Gastrocnemius medialis (tissue), 4 donors: ENCODE measurements at regions not wholly inside any gene's neighbourhood (a gene's known extent, or its start where the extent isn't known, plus 50 kb on each side); places are given as distances from the start of the nearest gene placed in this dataset.

Experiments
- POLR2A ChIP-seq, 2 donors: fragments of 450-650 bp; IDR thresholded peaks; one replicate each; pipeline ENCODE4 v1.6.1; 2017; ENCODE audit warnings: antibody characterized with exemption in 2 of 2, mild to moderate bottlenecking in 2 of 2, moderate library complexity in 2 of 2
- TF ChIP-seq, protein P1 (sequence below), 5 experiments: fragments of 450-650 bp in 3 of 5; fragments of 200-600 bp in 2 of 5; sonication (generic) in 2 of 5; IDR thresholded peaks in 4 of 5; conservative IDR thresholded peaks in 1 of 5; 1 replicate in 4 of 5; 2 replicates in 1 of 5; pipeline ENCODE4 v1.5.1; 2016 to 2019; ENCODE audit warnings: antibody characterized with exemption in 5 of 5, mild to moderate bottlenecking in 3 of 5, moderate library complexity in 3 of 5

DNA sequence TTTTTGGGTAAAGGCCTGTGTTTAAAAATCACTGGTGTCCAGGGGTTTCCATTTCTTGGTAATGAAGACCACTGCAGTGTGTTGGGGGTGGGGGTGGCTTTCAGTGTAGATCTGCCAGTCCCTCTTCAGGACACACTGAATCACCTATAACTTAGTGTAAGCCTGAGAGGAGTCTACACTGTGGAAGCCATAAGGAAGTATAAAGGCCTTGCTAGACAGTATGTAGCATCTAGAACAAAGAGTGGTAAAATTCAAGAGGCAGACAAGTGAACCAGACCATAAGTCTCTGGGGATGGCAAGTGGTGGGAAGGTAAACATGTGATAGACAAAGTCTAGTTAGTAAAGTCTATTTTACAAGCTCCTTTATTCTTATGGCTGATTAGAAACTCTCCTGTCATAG is 191.8 kb downstream of the CCNG2 start:
- TF ChIP-seq, protein P1, sequence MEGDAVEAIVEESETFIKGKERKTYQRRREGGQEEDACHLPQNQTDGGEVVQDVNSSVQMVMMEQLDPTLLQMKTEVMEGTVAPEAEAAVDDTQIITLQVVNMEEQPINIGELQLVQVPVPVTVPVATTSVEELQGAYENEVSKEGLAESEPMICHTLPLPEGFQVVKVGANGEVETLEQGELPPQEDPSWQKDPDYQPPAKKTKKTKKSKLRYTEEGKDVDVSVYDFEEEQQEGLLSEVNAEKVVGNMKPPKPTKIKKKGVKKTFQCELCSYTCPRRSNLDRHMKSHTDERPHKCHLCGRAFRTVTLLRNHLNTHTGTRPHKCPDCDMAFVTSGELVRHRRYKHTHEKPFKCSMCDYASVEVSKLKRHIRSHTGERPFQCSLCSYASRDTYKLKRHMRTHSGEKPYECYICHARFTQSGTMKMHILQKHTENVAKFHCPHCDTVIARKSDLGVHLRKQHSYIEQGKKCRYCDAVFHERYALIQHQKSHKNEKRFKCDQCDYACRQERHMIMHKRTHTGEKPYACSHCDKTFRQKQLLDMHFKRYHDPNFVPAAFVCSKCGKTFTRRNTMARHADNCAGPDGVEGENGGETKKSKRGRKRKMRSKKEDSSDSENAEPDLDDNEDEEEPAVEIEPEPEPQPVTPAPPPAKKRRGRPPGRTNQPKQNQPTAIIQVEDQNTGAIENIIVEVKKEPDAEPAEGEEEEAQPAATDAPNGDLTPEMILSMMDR (IDR thresholded peaks at IDR 0.05 in 4 of 5, conservative IDR thresholded peaks at IDR 0.05 in 1 of 5): no peak
- TF ChIP-seq POLR2A (IDR thresholded peaks at IDR 0.05): no peak
